ENCODE measurements at regions not wholly inside any gene's neighbourhood (a gene's known extent, or its start where the extent isn't known, plus 50 kb on each side); places are given as distances from the start of the nearest gene placed in this dataset.

GRCh38 chr20:62569615-62570014, 72.7 kb upstream of the SLCO4A1 start:
- Histone ChIP-seq H3K9me2 (replicated peaks; ENCODE audit: low read depth, low read length) (no peaks in the 10 kb centered on the region), H3K4me2 (ENCODE audit: low read depth, low read length, poor library complexity, severe bottlenecking) (no peak overlapping the region), H3K4me3 (ENCODE audit: low read length, poor library complexity, severe bottlenecking) (no peak overlapping the region), H3K9me3 (ENCODE audit: insufficient read depth, low read depth, low read length) (no peaks in the 10 kb centered on the region), H4K20me1 (ENCODE audit: insufficient read depth, low read length, poor library complexity, severe bottlenecking) (no peaks in the 10 kb centered on the region), H3F3A (ENCODE audit: low read depth) (no peaks in the 10 kb centered on the region), H3K4me1 (ENCODE audit: insufficient read depth, low read length, poor library complexity, severe bottlenecking) (peaks cover 5% of the 10 kb centered on the region), H3K79me2 (ENCODE audit: insufficient read depth, low read length) (no peaks in the 10 kb centered on the region), H2AFZ (ENCODE audit: low read length) (no peak overlapping the region), H3K27me3 (ENCODE audit: insufficient read depth, low read length, poor library complexity, severe bottlenecking) (no peaks in the 10 kb centered on the region), H3K9ac (ENCODE audit: low read depth, low read length, poor library complexity, severe bottlenecking) (no peak overlapping the region), H3K36me3 (ENCODE audit: insufficient read depth, low read length) (no peaks in the 10 kb centered on the region)
- no peak for TF ChIP-seq EZH2phosphoT487 (IDR thresholded peaks at IDR 0.05; ENCODE audit: borderline replicate concordance)
- TF ChIP-seq, protein P1, sequence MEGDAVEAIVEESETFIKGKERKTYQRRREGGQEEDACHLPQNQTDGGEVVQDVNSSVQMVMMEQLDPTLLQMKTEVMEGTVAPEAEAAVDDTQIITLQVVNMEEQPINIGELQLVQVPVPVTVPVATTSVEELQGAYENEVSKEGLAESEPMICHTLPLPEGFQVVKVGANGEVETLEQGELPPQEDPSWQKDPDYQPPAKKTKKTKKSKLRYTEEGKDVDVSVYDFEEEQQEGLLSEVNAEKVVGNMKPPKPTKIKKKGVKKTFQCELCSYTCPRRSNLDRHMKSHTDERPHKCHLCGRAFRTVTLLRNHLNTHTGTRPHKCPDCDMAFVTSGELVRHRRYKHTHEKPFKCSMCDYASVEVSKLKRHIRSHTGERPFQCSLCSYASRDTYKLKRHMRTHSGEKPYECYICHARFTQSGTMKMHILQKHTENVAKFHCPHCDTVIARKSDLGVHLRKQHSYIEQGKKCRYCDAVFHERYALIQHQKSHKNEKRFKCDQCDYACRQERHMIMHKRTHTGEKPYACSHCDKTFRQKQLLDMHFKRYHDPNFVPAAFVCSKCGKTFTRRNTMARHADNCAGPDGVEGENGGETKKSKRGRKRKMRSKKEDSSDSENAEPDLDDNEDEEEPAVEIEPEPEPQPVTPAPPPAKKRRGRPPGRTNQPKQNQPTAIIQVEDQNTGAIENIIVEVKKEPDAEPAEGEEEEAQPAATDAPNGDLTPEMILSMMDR (conservative IDR thresholded peaks at IDR 0.05; ENCODE audit: low read length): no peak

- no peaks in the 10 kb centered on the region for H4K20me1 ChIP-seq (ENCODE audit: insufficient read depth, low read length, poor library complexity, severe bottlenecking)
- H3K27me3 ChIP-seq (ENCODE audit: insufficient read depth, low read length, poor library complexity, severe bottlenecking): no peaks in the 10 kb centered on the region
- no peaks in the 10 kb centered on the region for H3K36me3 ChIP-seq (ENCODE audit: insufficient read depth, low read length)
- H3K9ac ChIP-seq (ENCODE audit: low read depth, low read length, poor library complexity, severe bottlenecking): no peak overlapping the region
- no peaks in the 10 kb centered on the region for H3K9me3 ChIP-seq (ENCODE audit: insufficient read depth, low read depth, low read length)
- H3K4me3 ChIP-seq (ENCODE audit: low read length, poor library complexity, severe bottlenecking): no peak overlapping the region
- H3K79me2 ChIP-seq (ENCODE audit: insufficient read depth, low read length): no peaks in the 10 kb centered on the region
- no peak overlapping the region for H3K4me2 ChIP-seq (ENCODE audit: low read depth, low read length, poor library complexity, severe bottlenecking)
- no peak overlapping the region for H2AFZ ChIP-seq (ENCODE audit: low read length)
- peaks cover 5% of the 10 kb centered on the region for H3K4me1 ChIP-seq (ENCODE audit: insufficient read depth, low read length, poor library complexity, severe bottlenecking)
- no peaks in the 10 kb centered on the region for H3F3A ChIP-seq (ENCODE audit: low read depth)
- no peaks in the 10 kb centered on the region for H3K9me2 ChIP-seq (replicated peaks; ENCODE audit: low read depth, low read length)
- TF ChIP-seq, protein P1 (conservative IDR thresholded peaks at IDR 0.05; ENCODE audit: low read length): no peak
- TF ChIP-seq EZH2phosphoT487 (IDR thresholded peaks at IDR 0.05; ENCODE audit: borderline replicate concordance): no peak
Measured at GRCh38 chr20:62570403-62570802, 71.9 kb upstream of the SLCO4A1 start.

DNA sequence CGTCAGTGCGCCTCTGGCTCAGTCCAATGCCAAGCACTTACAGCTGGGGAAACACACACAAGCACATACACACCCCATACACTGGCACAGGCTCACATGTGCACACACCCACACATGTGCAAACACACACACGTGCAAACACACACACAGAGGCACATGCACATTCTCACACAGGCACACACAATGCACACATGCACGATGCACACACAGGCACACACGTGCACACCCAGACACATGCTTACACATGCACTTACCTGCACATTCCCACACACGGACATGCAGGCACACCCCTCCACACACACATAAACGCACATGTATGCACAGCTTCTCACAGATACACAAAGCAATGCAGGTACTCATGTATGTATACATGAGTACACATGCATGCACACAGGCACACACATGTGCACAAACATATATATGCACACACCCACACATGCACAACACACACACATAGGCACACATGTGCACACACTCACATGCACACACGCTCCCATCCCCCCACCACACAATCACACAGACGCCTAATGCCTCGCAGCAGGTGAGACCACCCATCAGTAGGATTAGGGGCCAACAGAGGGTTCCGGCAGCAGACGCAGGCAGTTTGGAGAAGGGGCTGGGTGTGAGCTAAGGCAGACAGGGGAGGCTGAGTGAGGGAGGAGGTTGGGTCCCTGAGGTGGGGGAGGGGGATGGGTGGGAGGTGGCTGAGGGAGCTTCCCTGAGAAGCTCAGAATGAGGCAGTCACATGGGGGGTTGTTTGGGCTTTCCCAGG, 71.2 kb upstream of the SLCO4A1 start:
- TF ChIP-seq EZH2phosphoT487 (IDR thresholded peaks at IDR 0.05; ENCODE audit: borderline replicate concordance): no peak
- TF ChIP-seq, protein P1 (conservative IDR thresholded peaks at IDR 0.05; ENCODE audit: low read length): no peak
- Histone ChIP-seq H2AFZ (ENCODE audit: low read length) (no peak overlapping the region), H3K36me3 (ENCODE audit: insufficient read depth, low read length) (no peaks in the 10 kb centered on the region), H3K4me3 (ENCODE audit: low read length, poor library complexity, severe bottlenecking) (no peak overlapping the region), H3F3A (ENCODE audit: low read depth) (no peaks in the 10 kb centered on the region), H3K79me2 (ENCODE audit: insufficient read depth, low read length) (no peaks in the 10 kb centered on the region), H3K4me2 (ENCODE audit: low read depth, low read length, poor library complexity, severe bottlenecking) (no peak overlapping the region), H3K4me1 (ENCODE audit: insufficient read depth, low read length, poor library complexity, severe bottlenecking) (peaks cover 5% of the 10 kb centered on the region), H3K9ac (ENCODE audit: low read depth, low read length, poor library complexity, severe bottlenecking) (no peak overlapping the region), H4K20me1 (ENCODE audit: insufficient read depth, low read length, poor library complexity, severe bottlenecking) (no peaks in the 10 kb centered on the region), H3K27me3 (ENCODE audit: insufficient read depth, low read length, poor library complexity, severe bottlenecking) (no peaks in the 10 kb centered on the region), H3K9me3 (ENCODE audit: insufficient read depth, low read depth, low read length) (no peaks in the 10 kb centered on the region), H3K9me2 (replicated peaks; ENCODE audit: low read depth, low read length) (no peaks in the 10 kb centered on the region)
